Spleen (tissue), 11 donors: ENCODE measurements at regions not wholly inside any gene's neighbourhood (a gene's known extent, or its start where the extent isn't known, plus 50 kb on each side); places are given as distances from the start of the nearest gene placed in this dataset.

Source experiments
- DNase-seq: peaks from one replicate; pipeline ENCODE4 v3.0.0-alpha.2; 2020
- H3K27ac ChIP-seq, 8 donors: fragments of 200-600 bp; sonication (generic) in 7 of 8; 1 replicate in 4 of 8; 2 replicates in 4 of 8; pipeline versions ENCODE4 v1.5.0 to v1.8.0; 2016 to 2021; ENCODE audit warnings: inconsistent platforms in 4 of 8, mild to moderate bottlenecking in 4 of 8, moderate library complexity in 1 of 8
- H3K27me3 ChIP-seq, 7 donors: fragments of 200-600 bp; sonication (generic) in 6 of 7; replicated peaks in 1 of 7; 1 replicate in 4 of 7; 2 replicates in 3 of 7; pipeline versions ENCODE4 v1.5.0 to v1.8.0; 2016 to 2021; ENCODE audit warnings: inconsistent platforms in 3 of 7, mild to moderate bottlenecking in 1 of 7
- H3K36me3 ChIP-seq, 6 donors: fragments of 200-600 bp; sonication (generic) in 5 of 6; 1 replicate in 4 of 6; 2 replicates in 2 of 6; pipeline versions ENCODE4 v1.5.0 to v1.8.0; 2016 to 2021; ENCODE audit warnings: inconsistent platforms in 2 of 6
- H3K4me1 ChIP-seq, 6 donors: fragments of 200-600 bp; sonication (generic) in 5 of 6; 1 replicate in 3 of 6; 2 replicates in 3 of 6; pipeline versions ENCODE4 v1.5.0 to v1.8.0; 2016 to 2021; ENCODE audit warnings: inconsistent platforms in 3 of 6
- H3K4me3 ChIP-seq, 8 donors: fragments of 200-600 bp; sonication (generic) in 7 of 8; 1 replicate in 4 of 8; 2 replicates in 4 of 8; pipeline versions ENCODE4 v1.5.0 to v1.8.0; 2016 to 2021; ENCODE audit warnings: inconsistent platforms in 4 of 8, mild to moderate bottlenecking in 4 of 8, moderate library complexity in 2 of 8
- H3K9me3 ChIP-seq, 8 donors: fragments of 200-600 bp; sonication (generic) in 7 of 8; 1 replicate in 4 of 8; 2 replicates in 4 of 8; pipeline versions ENCODE4 v1.5.0 to v1.8.0; 2016 to 2021; ENCODE audit warnings: inconsistent platforms in 4 of 8
- CTCF ChIP-seq, 11 experiments: fragments of 200-600 bp in 7 of 11; fragments of 450-650 bp in 4 of 11; sonication (generic) in 4 of 11; IDR thresholded peaks in 8 of 11; conservative IDR thresholded peaks in 3 of 11; 1 replicate in 7 of 11; 2 replicates in 4 of 11; pipeline versions ENCODE4 v1.4.0 to v1.8.0; 2016 to 2021; ENCODE audit warnings: antibody characterized with exemption in 11 of 11, inconsistent platforms in 4 of 11, mild to moderate bottlenecking in 1 of 11
- POLR2A ChIP-seq, 3 donors: fragments of 450-650 bp; IDR thresholded peaks; one replicate each; pipeline ENCODE4 v1.5.1; 2017; ENCODE audit warnings: antibody characterized with exemption in 3 of 3, mild to moderate bottlenecking in 1 of 3
- POLR2AphosphoS5 ChIP-seq, 3 donors: sonication (generic); formaldehyde crosslinking; IDR thresholded peaks; one replicate each; pipeline ENCODE4 v1.5.1; 2017; ENCODE audit warnings: antibody characterized with exemption in 3 of 3
- WGBS, 5 donors: extraction: QIAGEN DNeasy Blood & Tissue Kit in 3 of 5; methylation state at CpG; one replicate each; pipeline versions ENCODE4 v1.1.5 to v1.1.7; 2013 to 2018; 5-methylcytosine and 5-hydroxymethylcytosine counted together
- intact Hi-C: fragments of 100-400 bp; cut with DNase I; formaldehyde crosslinking; loops from one replicate; pipeline ENCODE4 v1.15.0; 2023; ENCODE audit warnings: low total_unique reads
- donor health status: healthy with polysubstance abuse.
- donor health status: DM: no; HTN: no; CAD: no; lungs with moderate emphysema.
- donor health status: DM: no; HTN: no; CAD: no.
- donor health status: Bipolar disorder and iron deficiency.
- donor health status: healthy.
- donor health status: DM: no; HTN: no; CAD: no.
- donor health status: DM: yes; HTN: yes; CAD: no.

GRCh38 chr6:97405818-97406409, 122.9 kb upstream of the MMS22L start:
- H3K4me1 ChIP-seq = no peaks in the 10 kb centered on the region
- TF ChIP-seq POLR2AphosphoS5 (IDR thresholded peaks at IDR 0.05) (no peak), POLR2A (IDR thresholded peaks at IDR 0.05) (no peak), CTCF (IDR thresholded peaks at IDR 0.05 in 8 of 11, conservative IDR thresholded peaks at IDR 0.05 in 3 of 11) (no peak)
- intact Hi-C loops = no loop called here
- no peak overlapping the region for H3K4me3 ChIP-seq
- no peaks in the 10 kb centered on the region for H3K36me3 ChIP-seq
- no peak overlapping the region for H3K27ac ChIP-seq
- H3K27me3 ChIP-seq = no peaks in the 10 kb centered on the region
- DNase-seq = no peak
- 65 to 85% (median 80%) methylated on average over 3 of the region's 3 CpGs for WGBS, 5 donors
- H3K9me3 ChIP-seq = peaks cover 0 to 6% (median 2%) of the 10 kb centered on the region in 8 donors

- H3K9me3 ChIP-seq = peaks cover 0 to 6% (median 2%) of the 10 kb centered on the region in 8 donors
- TF ChIP-seq POLR2AphosphoS5 (IDR thresholded peaks at IDR 0.05) (no peak), POLR2A (IDR thresholded peaks at IDR 0.05) (no peak), CTCF (IDR thresholded peaks at IDR 0.05 in 8 of 11, conservative IDR thresholded peaks at IDR 0.05 in 3 of 11) (no peak)
- H3K4me3 ChIP-seq = no peak overlapping the region
- H3K36me3 ChIP-seq = no peaks in the 10 kb centered on the region
- no peaks in the 10 kb centered on the region for H3K4me1 ChIP-seq
- no peak overlapping the region for H3K27ac ChIP-seq
- no peaks in the 10 kb centered on the region for H3K27me3 ChIP-seq
- 75 to 93% (median 82%) methylated on average over 1 of the region's 1 CpG for WGBS, 5 donors
- no peak for DNase-seq
- intact Hi-C loops = no loop called here
Measured at GRCh38 chr6:97406633-97407032, 123.6 kb upstream of the MMS22L start.

- Histone ChIP-seq H3K4me1 (no peaks in the 10 kb centered on the region), H3K9me3 (no peaks in the 10 kb centered on the region), H3K27me3 (no peaks in the 10 kb centered on the region), H3K36me3 (no peaks in the 10 kb centered on the region), H3K27ac (no peak overlapping the region), H3K4me3 (no peak overlapping the region)
- intact Hi-C loops = no loop called here
- 33 to 49% (median 41%) methylated on average over 2 of the region's 2 CpGs for WGBS, 5 donors
- no peak for DNase-seq
- no peak for TF ChIP-seq CTCF (IDR thresholded peaks at IDR 0.05 in 8 of 11, conservative IDR thresholded peaks at IDR 0.05 in 3 of 11)
- no peak for TF ChIP-seq POLR2A (IDR thresholded peaks at IDR 0.05)
- TF ChIP-seq POLR2AphosphoS5 (IDR thresholded peaks at IDR 0.05) = no peak
Measured at GRCh38 chr6:97411610-97412009, 128.6 kb upstream of the MMS22L start.

- Histone ChIP-seq H3K36me3 (no peaks in the 10 kb centered on the region), H3K4me3 (no peak overlapping the region), H3K27ac (no peak overlapping the region), H3K27me3 (no peaks in the 10 kb centered on the region), H3K4me1 (no peaks in the 10 kb centered on the region), H3K9me3 (no peaks in the 10 kb centered on the region)
- WGBS, 5 donors = 48 to 76% (median 51%) methylated on average over 1 of the region's 1 CpG
- DNase-seq = no peak
- TF ChIP-seq CTCF (IDR thresholded peaks at IDR 0.05 in 8 of 11, conservative IDR thresholded peaks at IDR 0.05 in 3 of 11) (no peak), POLR2A (IDR thresholded peaks at IDR 0.05) (no peak), POLR2AphosphoS5 (IDR thresholded peaks at IDR 0.05) (no peak)
- intact Hi-C loops = no loop called here
Measured at GRCh38 chr6:97412511-97412910, 129.5 kb upstream of the MMS22L start.
